HEK293 (cell line): ENCODE measurements at regions not wholly inside any gene's neighbourhood (a gene's known extent, or its start where the extent isn't known, plus 50 kb on each side); places are given as distances from the start of the nearest gene placed in this dataset.

ENCODE experiments used
- CTCF ChIA-PET: fragments of 350-600 bp; formaldehyde crosslinking; extraction: SDS; loops from one replicate; lab custom pipeline; 2021; ENCODE audit warnings: antibody characterized with exemption; lab: Yijun Ruan, JAX
- POLR2A ChIA-PET: fragments of 300-600 bp; formaldehyde crosslinking; extraction: SDS; loops from one replicate; lab custom pipeline; 2020; ENCODE audit warnings: antibody characterized with exemption, inconsistent platforms; lab: Yijun Ruan, JAX
- H3K27ac ChIP-seq: fragments of 200-500 bp; sonication (Bioruptor generic); 2 replicates; pipeline ENCODE4 v1.5.1; 2014; ENCODE audit warnings: low read depth, low read length, control low read depth, inconsistent platforms; ENCODE audit errors: extremely low read depth
- H3K36me3 ChIP-seq, 2 experiments: fragments of 200-500 bp in 1 of 2; sonication (Bioruptor generic) in 1 of 2; 1 replicate in 1 of 2; 2 replicates in 1 of 2; pipeline ENCODE4 v1.5.1; 2014 to 2017; ENCODE audit warnings: inconsistent platforms in 2 of 2, low read length in 2 of 2; ENCODE audit not compliant: control insufficient read depth in 2 of 2, insufficient read depth in 1 of 2
- H3K4me1 ChIP-seq: fragments of 200-500 bp; sonication (Bioruptor generic); 2 replicates; pipeline ENCODE4 v1.5.1; 2014; ENCODE audit warnings: mild to moderate bottlenecking, low read length, inconsistent platforms; ENCODE audit not compliant: control insufficient read depth, insufficient read depth
- H3K4me3 ChIP-seq: 2 replicates; pipeline ENCODE4 v1.5.1; 2011; ENCODE audit warnings: low read depth, mild to moderate bottlenecking, control low read depth, low read length, moderate library complexity
- H3K9me3 ChIP-seq: fragments of 200-500 bp; sonication (Bioruptor generic); 2 replicates; pipeline ENCODE4 v1.5.1; 2014; ENCODE audit warnings: low read depth, low read length, inconsistent platforms; ENCODE audit not compliant: control insufficient read depth, insufficient read depth
- ELK4 ChIP-seq: IDR thresholded peaks from 2 replicates; pipeline ENCODE4 v1.6.1; 2011; ENCODE audit warnings: mild to moderate bottlenecking, low read depth, low read length, borderline replicate concordance
- GFI1B ChIP-seq: fragments of 450-650 bp; formaldehyde crosslinking; IDR thresholded peaks from 2 replicates; pipeline ENCODE4 v1.5.1; 2016; ENCODE audit warnings: missing biosample characterization, missing genetic modification characterization
- HIC1 ChIP-seq: fragments of 450-650 bp; formaldehyde crosslinking; IDR thresholded peaks from 2 replicates; pipeline ENCODE4 v1.5.1; 2016; ENCODE audit warnings: missing biosample characterization, missing genetic modification characterization
- WT1 ChIP-seq: fragments of 450-650 bp; formaldehyde crosslinking; IDR thresholded peaks from 2 replicates; pipeline ENCODE4 v1.5.1; 2016; ENCODE audit warnings: missing biosample characterization, missing genetic modification characterization
- ZBTB20 ChIP-seq: fragments of 450-650 bp; formaldehyde crosslinking; IDR thresholded peaks from 2 replicates; pipeline ENCODE4 v1.5.1; 2016; ENCODE audit warnings: missing biosample characterization, missing genetic modification characterization
- ZNF214 ChIP-seq: fragments of 450-650 bp; formaldehyde crosslinking; IDR thresholded peaks from 2 replicates; pipeline ENCODE4 v1.5.1; 2017; ENCODE audit warnings: missing biosample characterization, mild to moderate bottlenecking, missing genetic modification characterization, borderline replicate concordance
- ZNF239 ChIP-seq: fragments of 450-650 bp; formaldehyde crosslinking; IDR thresholded peaks from 2 replicates; pipeline ENCODE4 v1.5.1; 2016; ENCODE audit warnings: missing biosample characterization, missing genetic modification characterization
- ZNF24 ChIP-seq: fragments of 450-650 bp; formaldehyde crosslinking; IDR thresholded peaks from 2 replicates; pipeline ENCODE4 v1.5.1; 2016; ENCODE audit warnings: missing biosample characterization, missing genetic modification characterization
- ZNF350 ChIP-seq: fragments of 450-650 bp; formaldehyde crosslinking; IDR thresholded peaks from 2 replicates; pipeline ENCODE4 v1.5.0; 2017; ENCODE audit warnings: missing biosample characterization, mild to moderate bottlenecking, missing genetic modification characterization
- ZNF521 ChIP-seq: fragments of 450-650 bp; formaldehyde crosslinking; IDR thresholded peaks from 2 replicates; pipeline ENCODE4 v1.5.1; 2017; ENCODE audit warnings: missing biosample characterization, mild to moderate bottlenecking, missing genetic modification characterization
- ZNF529 ChIP-seq: fragments of 450-650 bp; formaldehyde crosslinking; IDR thresholded peaks from 2 replicates; pipeline ENCODE4 v1.5.1; 2017; ENCODE audit warnings: missing genetic modification characterization, missing biosample characterization; ENCODE audit not compliant: insufficient replicate concordance
- ZNF639 ChIP-seq: fragments of 450-650 bp; formaldehyde crosslinking; IDR thresholded peaks from 2 replicates; pipeline ENCODE4 v1.5.1; 2016; ENCODE audit warnings: missing biosample characterization, missing genetic modification characterization
- ZNF707 ChIP-seq: fragments of 450-650 bp; formaldehyde crosslinking; IDR thresholded peaks from 2 replicates; pipeline ENCODE4 v1.5.1; 2016; ENCODE audit warnings: missing biosample characterization, missing genetic modification characterization
- ZNF837 ChIP-seq: fragments of 450-650 bp; formaldehyde crosslinking; IDR thresholded peaks from 2 replicates; pipeline ENCODE4 v1.5.1; 2016; ENCODE audit warnings: missing biosample characterization, missing genetic modification characterization
- ZXDB ChIP-seq: fragments of 450-650 bp; formaldehyde crosslinking; IDR thresholded peaks from 2 replicates; pipeline ENCODE4 v1.5.1; 2016; ENCODE audit warnings: missing biosample characterization, missing genetic modification characterization
- TF ChIP-seq, protein P1 (sequence below): fragments of 450-650 bp; formaldehyde crosslinking; conservative IDR thresholded peaks from 2 replicates; pipeline ENCODE4 v1.5.1; 2016; ENCODE audit warnings: low read depth, missing biosample characterization, missing genetic modification characterization
- TF ChIP-seq, protein P2 (sequence below): fragments of 450-650 bp; formaldehyde crosslinking; IDR thresholded peaks from 2 replicates; pipeline ENCODE4 v1.5.1; 2016; ENCODE audit warnings: missing biosample characterization, missing genetic modification characterization, borderline replicate concordance
- TF ChIP-seq, protein P3 (sequence below): fragments of 450-650 bp; formaldehyde crosslinking; IDR thresholded peaks from 2 replicates; pipeline ENCODE4 v1.5.1; 2016; ENCODE audit warnings: missing biosample characterization, missing genetic modification characterization, borderline replicate concordance
- TF ChIP-seq, protein P4 (sequence below): sonication (generic); formaldehyde crosslinking; IDR thresholded peaks from 2 replicates; pipeline ENCODE4 v1.8.1; 2022; ENCODE audit warnings: mild to moderate bottlenecking, moderate library complexity, missing genetic modification reagents
- TF ChIP-seq, protein P5 (sequence below): fragments of 450-650 bp; formaldehyde crosslinking; IDR thresholded peaks from 2 replicates; pipeline ENCODE4 v1.5.1; 2016; ENCODE audit warnings: missing biosample characterization, missing genetic modification characterization

DNA sequence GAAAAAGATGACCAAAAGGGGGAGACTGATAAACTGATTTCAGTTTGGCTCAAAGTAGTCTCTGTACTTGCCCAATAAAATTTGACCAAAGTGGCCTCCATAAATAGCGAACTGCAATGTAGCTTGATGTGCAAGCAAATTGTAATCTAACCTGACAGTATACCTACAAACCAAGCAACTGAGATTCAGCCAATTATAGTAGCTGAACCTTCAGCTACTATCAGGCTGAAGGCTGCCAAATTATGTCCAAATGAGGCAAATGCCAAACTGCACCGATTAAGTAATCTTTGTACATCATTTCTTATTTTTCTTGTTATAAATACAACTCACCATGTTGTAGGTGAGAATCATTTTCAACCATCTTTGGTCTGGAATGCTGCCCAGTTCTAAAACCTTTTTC, 390.6 kb downstream of the CDH9 start:
- Histone ChIP-seq H3K9me3 (no peaks in the 10 kb centered on the region; the same call in 1 of the 2 replicates), H3K36me3 (no peaks in the 10 kb centered on the region), H3K27ac (no peak overlapping the region), H3K4me3 (no peak overlapping the region), H3K4me1 (no peaks in the 10 kb centered on the region)
- POLR2A ChIA-PET, result no interaction called here
- CTCF ChIA-PET, result interaction anchor here (0.5 kb wide), 1 partner anchor 82 kb away, joined by 7 read pairs; no protein-coding TSS in a partner anchor
- TF ChIP-seq ELK4 (no peak), ZBTB20 (tag by site-specific recombination) (no peak), ZNF837 (no peak), ZNF707 (tag by site-specific recombination) (no peak), ZNF24 (no peak), ZNF529 (no peak), ZNF521 (tag by site-specific recombination) (no peak), WT1 (tag by site-specific recombination) (no peak), GFI1B (no peak), ZNF350 (tag by site-specific recombination) (no peak), ZXDB (tag by site-specific recombination) (no peak), ZNF239 (tag by site-specific recombination) (no peak), ZNF639 (no peak), ZNF214 (no peak), HIC1 (tag by site-specific recombination) (no peak)
- TF ChIP-seq, protein P1, sequence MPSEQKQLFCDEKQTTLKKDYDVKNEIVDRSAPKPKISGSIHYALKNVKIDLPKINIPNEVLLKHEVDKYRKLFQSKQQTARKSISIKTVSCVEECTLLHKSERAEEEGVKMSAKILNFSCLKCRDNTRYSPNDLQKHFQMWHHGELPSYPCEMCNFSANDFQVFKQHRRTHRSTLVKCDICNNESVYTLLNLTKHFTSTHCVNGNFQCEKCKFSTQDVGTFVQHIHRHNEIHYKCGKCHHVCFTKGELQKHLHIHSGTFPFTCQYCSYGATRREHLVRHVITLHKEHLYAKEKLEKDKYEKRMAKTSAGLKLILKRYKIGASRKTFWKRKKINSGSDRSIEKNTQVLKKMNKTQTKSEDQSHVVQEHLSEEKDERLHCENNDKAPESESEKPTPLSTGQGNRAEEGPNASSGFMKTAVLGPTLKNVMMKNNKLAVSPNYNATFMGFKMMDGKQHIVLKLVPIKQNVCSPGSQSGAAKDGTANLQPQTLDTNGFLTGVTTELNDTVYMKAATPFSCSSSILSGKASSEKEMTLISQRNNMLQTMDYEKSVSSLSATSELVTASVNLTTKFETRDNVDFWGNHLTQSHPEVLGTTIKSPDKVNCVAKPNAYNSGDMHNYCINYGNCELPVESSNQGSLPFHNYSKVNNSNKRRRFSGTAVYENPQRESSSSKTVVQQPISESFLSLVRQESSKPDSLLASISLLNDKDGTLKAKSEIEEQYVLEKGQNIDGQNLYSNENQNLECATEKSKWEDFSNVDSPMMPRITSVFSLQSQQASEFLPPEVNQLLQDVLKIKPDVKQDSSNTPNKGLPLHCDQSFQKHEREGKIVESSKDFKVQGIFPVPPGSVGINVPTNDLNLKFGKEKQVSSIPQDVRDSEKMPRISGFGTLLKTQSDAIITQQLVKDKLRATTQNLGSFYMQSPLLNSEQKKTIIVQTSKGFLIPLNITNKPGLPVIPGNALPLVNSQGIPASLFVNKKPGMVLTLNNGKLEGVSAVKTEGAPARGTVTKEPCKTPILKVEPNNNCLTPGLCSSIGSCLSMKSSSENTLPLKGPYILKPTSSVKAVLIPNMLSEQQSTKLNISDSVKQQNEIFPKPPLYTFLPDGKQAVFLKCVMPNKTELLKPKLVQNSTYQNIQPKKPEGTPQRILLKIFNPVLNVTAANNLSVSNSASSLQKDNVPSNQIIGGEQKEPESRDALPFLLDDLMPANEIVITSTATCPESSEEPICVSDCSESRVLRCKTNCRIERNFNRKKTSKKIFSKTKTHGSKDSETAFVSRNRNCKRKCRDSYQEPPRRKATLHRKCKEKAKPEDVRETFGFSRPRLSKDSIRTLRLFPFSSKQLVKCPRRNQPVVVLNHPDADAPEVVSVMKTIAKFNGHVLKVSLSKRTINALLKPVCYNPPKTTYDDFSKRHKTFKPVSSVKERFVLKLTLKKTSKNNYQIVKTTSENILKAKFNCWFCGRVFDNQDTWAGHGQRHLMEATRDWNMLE (tag by site-specific recombination), result no peak
- TF ChIP-seq, protein P2, sequence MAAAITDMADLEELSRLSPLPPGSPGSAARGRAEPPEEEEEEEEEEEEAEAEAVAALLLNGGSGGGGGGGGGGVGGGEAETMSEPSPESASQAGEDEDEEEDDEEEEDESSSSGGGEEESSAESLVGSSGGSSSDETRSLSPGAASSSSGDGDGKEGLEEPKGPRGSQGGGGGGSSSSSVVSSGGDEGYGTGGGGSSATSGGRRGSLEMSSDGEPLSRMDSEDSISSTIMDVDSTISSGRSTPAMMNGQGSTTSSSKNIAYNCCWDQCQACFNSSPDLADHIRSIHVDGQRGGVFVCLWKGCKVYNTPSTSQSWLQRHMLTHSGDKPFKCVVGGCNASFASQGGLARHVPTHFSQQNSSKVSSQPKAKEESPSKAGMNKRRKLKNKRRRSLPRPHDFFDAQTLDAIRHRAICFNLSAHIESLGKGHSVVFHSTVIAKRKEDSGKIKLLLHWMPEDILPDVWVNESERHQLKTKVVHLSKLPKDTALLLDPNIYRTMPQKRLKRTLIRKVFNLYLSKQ (tag by site-specific recombination), result no peak
- TF ChIP-seq, protein P3, sequence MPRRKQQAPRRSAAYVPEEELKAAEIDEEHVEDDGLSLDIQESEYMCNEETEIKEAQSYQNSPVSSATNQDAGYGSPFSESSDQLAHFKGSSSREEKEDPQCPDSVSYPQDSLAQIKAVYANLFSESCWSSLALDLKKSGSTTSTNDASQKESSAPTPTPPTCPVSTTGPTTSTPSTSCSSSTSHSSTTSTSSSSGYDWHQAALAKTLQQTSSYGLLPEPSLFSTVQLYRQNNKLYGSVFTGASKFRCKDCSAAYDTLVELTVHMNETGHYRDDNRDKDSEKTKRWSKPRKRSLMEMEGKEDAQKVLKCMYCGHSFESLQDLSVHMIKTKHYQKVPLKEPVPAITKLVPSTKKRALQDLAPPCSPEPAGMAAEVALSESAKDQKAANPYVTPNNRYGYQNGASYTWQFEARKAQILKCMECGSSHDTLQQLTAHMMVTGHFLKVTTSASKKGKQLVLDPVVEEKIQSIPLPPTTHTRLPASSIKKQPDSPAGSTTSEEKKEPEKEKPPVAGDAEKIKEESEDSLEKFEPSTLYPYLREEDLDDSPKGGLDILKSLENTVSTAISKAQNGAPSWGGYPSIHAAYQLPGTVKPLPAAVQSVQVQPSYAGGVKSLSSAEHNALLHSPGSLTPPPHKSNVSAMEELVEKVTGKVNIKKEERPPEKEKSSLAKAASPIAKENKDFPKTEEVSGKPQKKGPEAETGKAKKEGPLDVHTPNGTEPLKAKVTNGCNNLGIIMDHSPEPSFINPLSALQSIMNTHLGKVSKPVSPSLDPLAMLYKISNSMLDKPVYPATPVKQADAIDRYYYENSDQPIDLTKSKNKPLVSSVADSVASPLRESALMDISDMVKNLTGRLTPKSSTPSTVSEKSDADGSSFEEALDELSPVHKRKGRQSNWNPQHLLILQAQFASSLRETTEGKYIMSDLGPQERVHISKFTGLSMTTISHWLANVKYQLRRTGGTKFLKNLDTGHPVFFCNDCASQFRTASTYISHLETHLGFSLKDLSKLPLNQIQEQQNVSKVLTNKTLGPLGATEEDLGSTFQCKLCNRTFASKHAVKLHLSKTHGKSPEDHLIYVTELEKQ, result no peak
- TF ChIP-seq, protein P4, sequence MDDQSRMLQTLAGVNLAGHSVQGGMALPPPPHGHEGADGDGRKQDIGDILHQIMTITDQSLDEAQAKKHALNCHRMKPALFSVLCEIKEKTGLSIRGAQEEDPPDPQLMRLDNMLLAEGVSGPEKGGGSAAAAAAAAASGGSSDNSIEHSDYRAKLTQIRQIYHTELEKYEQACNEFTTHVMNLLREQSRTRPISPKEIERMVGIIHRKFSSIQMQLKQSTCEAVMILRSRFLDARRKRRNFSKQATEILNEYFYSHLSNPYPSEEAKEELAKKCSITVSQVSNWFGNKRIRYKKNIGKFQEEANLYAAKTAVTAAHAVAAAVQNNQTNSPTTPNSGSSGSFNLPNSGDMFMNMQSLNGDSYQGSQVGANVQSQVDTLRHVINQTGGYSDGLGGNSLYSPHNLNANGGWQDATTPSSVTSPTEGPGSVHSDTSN (CRISPR knock-in tag), result no peak
- TF ChIP-seq, protein P5, sequence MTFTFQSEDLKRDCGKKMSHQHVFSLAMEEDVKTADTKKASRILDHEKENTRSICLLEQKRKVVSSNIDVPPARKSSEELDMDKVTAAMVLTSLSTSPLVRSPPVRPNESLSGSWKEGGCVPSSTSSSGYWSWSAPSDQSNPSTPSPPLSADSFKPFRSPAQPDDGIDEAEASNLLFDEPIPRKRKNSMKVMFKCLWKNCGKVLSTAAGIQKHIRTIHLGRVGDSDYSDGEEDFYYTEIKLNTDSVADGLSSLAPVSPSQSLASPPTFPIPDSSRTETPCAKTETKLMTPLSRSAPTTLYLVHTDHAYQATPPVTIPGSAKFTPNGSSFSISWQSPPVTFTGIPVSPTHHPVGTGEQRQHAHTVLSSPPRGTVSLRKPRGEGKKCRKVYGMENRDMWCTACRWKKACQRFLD (tag by site-specific recombination), result no peak
